ENCODE measurements at regions not wholly inside any gene's neighbourhood (a gene's known extent, or its start where the extent isn't known, plus 50 kb on each side); places are given as distances from the start of the nearest gene placed in this dataset.

DNA sequence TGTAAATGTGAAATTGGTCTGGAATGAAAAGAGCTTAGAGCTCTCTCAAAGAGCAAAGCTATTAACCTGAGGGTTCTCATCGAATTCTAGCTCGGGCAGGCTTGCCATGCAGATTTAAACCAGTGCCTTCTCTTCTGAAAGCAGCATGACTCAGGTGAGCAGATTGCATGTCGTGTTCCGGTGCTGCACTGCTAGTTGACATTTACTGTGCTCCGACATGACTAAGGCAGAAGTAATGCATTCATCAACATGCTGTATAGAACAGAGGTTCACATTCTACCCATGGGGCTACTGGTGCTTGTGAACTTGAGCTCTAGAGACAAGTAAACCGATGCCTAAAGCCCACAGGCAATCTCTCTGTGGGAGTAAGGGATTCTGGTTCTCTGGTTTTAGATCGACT lies 947.7 kb downstream of the EFNB2 start (continued):
- TF ChIP-seq, protein P1, sequence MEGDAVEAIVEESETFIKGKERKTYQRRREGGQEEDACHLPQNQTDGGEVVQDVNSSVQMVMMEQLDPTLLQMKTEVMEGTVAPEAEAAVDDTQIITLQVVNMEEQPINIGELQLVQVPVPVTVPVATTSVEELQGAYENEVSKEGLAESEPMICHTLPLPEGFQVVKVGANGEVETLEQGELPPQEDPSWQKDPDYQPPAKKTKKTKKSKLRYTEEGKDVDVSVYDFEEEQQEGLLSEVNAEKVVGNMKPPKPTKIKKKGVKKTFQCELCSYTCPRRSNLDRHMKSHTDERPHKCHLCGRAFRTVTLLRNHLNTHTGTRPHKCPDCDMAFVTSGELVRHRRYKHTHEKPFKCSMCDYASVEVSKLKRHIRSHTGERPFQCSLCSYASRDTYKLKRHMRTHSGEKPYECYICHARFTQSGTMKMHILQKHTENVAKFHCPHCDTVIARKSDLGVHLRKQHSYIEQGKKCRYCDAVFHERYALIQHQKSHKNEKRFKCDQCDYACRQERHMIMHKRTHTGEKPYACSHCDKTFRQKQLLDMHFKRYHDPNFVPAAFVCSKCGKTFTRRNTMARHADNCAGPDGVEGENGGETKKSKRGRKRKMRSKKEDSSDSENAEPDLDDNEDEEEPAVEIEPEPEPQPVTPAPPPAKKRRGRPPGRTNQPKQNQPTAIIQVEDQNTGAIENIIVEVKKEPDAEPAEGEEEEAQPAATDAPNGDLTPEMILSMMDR (IDR thresholded peaks at IDR 0.05; ENCODE audit: control extremely low read depth in 1 of 3, insufficient read depth in 1 of 3, low read depth in 1 of 3, low read length in 3 of 3), result no peak
